Hematopoietic multipotent progenitor cell treated with erythropoietin and hydrocortisone succinate and interleukin-3 and kit ligand, for 17 days (in vitro differentiated cells): ENCODE measurements at regions not wholly inside any gene's neighbourhood (a gene's known extent, or its start where the extent isn't known, plus 50 kb on each side); places are given as distances from the start of the nearest gene placed in this dataset.

Source experiments
- DNase-seq: peaks from one replicate; pipeline ENCODE4 v3.0.0-alpha.2; 2015; ENCODE audit warnings: low spot score

GRCh38 chr5:167485061-167485774 lies 806.2 kb upstream of the WWC1 start:
- DNase-seq, result no peak

DNA sequence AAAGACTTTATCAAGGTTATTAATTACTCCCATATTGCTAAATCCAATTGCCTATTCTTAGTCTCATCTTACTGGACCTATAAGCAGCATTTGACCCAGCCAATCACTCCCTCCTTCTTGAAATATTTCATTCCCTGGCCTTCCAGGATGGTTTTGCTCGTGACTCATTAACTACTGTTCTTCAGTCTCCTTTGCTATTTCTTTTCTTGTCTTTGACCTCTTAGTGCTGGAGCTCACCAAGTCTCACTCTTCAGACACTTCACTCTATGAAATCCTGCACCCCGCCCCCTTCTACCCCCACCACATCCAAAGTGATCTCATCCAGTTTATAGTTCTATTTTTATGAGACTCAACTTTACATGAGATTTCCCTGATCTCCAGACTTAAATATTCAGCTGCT lies 803.1 kb upstream of the WWC1 start:
- DNase-seq, result no peak

DNA sequence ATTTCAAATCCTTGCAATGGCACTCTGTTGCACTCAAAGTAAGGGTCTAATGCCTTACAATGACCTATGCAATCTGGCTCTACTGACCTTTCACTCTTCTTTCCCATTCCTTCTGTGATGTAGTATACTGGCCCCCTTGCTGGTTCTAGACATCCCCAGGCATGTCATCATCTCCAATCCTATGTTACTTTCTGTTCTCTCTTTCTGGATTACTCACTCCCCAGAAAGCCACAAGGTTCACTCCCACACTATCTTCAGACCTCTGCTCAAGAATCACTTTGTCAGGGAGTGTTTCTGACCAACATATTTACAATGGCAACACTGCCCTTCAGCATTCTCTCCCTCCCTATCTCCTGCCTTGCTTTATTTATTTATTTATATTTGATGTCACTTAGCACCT lies 802.2 kb upstream of the WWC1 start:
- no peak for DNase-seq

GRCh38 chr5:167503926-167504720 lies 787.3 kb upstream of the WWC1 start:
- no peak for DNase-seq

GRCh38 chr5:167507463-167508233 lies 783.8 kb upstream of the WWC1 start:
- DNase-seq, result no peak

DNA sequence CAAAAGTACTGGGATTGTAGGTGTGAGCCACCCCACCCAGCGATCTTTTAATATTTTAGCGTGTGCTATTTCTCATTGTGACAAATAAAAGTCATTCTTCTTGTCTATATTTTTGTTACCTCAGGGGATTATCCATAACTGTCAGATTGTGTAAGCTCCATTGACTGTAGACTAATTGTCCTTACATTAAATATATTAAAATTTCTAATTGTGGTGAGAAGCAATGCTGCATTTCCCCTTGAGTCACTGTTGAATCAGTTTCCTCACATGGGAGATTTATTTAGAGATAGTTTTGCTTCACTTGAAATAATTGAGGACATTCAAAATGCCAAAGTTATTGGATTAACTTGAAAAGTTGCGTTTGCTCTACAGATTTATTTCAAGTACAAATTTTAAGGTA lies 782.4 kb upstream of the WWC1 start:
- no peak for DNase-seq

GRCh38 chr5:167511276-167511675 lies 780.2 kb upstream of the WWC1 start:
- DNase-seq, result no peak

DNA sequence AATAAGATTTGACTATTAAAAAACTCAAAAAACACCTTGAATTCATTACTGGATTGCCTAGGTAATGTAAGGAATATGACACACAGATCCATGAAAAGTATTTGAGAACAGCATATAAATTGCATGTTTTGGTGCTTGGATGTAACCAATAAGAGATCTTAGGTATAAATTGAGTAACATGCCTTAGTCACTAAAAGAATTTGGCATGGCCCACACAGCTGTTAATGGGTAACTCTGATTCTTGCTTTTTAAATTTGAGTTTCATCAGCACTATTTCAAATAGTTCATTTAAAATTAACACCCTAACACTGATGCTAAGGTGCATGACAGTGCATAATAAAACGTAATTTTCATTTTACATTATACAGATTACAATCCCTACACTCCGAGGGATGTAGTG lies 779.3 kb upstream of the WWC1 start:
- DNase-seq, result no peak

DNA sequence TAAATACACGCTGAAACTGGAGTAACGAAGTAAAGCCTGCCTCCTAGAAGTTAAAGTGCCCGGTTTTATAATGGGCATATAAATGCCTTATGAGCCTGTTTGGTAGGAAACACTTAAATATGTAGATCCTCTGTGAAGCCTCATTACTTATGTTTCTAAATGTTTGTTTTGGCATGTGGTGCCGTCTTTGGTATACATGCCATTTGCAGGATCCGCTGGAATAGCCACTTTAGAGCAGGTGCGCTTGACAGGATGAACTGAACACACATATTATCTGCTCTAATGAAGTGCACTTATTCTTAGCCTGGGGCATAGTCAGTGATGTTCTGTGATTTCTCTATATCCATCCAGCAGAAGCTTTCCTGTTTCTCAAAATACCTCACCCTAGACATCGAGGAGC lies 778.1 kb upstream of the WWC1 start:
- DNase-seq, result no peak

- DNase-seq, result no peak
Observed at GRCh38 chr5:167514461-167514860, 777.0 kb upstream of the WWC1 start.

DNA sequence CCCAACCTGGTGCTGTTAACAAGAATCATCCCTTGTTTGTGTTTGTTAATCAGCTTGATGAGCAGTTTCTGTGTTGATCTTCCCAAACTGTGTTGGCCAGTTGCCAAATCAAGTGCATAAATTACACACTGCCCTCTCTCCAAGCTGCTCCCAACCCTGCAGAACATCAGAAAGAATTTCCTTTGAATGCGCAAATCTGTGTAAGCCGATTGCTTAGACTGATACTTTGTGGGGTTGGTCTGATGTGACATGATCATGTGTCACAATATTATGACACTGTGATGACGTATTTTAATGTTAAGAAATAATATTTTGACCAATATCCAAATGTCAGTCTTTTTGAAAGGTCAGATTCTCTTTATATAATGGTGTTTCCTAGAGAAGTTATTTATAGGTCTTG lies 766.4 kb upstream of the WWC1 start:
- no peak for DNase-seq

- no peak for DNase-seq
Observed at GRCh38 chr5:167528651-167529050, 762.8 kb upstream of the WWC1 start.

DNA sequence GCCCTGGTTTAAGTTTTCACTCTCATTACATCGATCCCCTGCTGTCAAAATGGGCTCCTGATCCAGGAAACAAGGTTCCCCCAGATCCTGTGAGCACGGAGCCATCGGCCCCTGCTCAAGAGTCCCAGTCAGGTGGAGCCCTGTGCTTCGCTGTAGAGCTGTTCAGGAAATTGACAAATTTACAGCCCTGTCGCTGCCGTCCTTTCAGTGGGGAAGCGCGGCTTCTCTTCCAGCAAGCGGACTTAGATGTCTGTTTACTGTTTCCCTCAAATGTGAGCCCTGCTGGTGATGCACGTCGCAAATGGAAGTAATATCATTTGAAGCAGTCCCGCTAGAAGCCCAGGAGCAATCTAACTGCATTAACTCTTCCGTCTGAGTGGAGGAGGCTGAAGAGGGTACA lies 760.9 kb upstream of the WWC1 start:
- DNase-seq, result no peak

DNA sequence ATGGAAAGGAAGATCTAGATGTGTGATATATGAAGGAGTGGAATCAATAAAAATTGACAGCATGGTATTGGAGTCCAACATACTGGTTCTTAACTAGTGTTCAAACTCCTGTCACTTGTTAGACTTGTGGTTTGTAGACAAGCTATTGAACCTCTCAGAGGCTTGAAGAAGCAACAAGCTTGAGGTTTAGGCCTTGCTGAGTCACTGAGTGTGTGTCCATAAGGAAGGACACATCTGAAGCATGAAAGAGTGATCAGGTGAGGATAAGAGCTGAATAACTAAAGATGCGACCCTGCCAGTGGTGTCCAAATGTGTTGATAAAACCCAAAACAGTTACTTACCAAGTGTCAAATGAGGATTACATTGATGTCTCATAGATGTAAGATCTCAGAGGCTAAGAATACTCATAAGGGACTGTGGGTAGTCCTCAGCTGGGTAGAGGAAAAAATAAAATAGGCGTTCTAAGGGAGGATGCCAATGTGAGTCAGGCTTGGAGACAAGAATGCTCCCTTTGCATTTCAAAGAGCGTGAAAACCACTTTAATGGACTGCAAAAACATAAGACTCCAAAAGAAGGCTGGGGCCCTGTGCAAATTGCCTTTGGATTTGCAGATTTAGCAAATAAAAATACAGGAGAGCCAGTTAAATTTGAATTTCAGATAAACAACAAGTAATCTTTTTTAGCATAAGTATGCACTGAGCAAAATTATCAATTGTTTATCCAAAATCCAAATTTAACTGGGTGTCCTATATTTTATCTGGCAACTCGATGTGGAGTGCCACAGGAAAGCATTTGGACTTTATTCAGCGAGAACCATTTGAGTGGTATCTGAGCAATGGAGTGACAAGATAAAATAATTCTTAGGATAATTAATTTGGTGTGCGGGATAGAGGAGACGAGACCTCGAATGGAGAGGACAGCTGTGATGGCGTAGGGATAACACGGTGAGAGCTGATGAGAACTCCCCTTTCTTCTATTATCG lies 757.3 kb upstream of the WWC1 start:
- no peak for DNase-seq

DNA sequence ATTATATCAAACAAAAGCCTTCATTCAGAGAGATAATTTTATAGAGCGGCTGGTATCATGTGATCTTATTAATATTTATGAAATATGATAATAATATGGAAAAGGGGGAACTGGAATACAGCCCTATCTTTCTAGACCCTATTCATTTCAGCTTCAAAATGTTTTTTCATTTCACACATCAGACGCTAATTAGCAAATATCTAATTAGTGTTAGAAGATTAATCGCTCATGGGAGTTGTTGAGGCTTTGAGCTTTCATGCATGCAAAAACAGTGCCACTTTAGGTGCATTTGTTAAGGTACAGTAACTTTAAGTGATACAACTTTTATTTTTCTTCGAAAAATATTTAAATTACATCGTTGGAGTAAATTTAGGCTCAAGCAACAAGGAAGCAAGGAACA lies 751.7 kb upstream of the WWC1 start:
- DNase-seq, result no peak

DNA sequence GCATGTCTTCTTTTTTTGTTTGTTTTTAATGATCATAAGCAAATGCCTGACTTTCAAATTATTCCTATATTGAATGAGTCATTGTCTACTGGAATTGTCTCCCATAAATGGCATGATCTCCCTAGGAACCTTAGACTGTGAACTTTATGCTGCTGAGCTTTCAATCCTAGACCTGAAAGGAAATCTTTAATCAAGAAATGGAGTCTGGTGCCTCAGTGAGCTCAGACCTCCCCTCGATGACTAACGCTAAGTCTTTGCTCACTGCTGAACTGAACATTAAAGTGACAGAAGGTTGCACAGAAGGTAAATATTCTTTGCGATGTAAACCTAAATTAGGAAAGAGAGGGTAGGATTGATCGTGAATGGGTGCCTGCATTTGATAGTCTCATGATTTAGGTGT lies 745.2 kb upstream of the WWC1 start:
- no peak for DNase-seq

DNA sequence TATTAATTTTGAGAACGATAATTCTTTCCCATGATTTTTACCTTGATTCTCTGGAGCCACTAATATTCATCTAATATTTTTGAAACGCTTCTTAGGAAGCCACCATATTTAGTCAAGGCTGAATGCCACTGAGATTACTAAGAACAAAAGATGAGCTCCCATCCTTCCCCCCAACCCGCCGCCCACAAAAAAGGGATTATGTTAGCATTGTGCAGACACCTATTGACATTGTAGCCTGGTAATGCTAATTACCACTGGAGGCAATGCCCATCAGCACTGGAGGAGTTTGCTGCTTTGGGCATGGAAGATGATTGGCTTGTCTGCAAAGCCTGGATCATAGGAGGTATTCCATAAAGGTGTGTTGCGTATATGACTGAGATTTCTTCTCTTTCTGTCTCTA lies 739.1 kb upstream of the WWC1 start:
- DNase-seq, result no peak

- DNase-seq, result no peak
Observed at GRCh38 chr5:167553511-167553910, 737.9 kb upstream of the WWC1 start.

DNA sequence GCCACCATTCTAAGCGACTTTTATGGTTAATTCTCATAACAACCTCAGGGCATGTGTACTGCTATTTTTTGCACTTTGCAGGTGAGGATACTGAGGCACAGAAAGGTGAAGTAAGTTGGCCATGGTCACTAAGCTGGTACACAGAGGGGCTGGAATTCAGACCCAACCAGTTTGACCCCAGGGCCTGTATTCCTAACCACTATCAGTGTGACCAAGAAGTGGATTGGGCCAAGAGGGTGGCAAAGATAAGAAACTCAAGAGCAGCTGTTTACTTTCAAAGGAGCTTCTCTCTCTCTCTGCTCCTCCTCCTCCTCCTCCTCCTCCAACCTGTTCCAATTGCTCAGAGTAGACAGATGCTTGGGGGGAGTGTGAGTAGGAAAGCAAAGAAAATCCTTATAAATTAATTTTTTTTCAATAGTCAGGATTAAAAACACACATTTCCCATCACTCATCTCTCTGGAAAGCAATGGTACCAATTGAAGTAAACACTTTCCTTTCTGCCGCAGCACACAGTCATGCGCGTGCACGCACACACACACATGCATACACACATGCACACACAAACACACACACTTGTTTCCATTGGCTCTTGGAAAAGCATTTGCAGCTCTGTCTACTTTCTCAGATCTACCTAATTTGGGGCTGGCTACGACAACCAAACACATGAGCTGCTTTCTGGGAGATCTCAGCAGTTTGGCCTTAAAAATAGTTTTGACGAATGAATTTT lies 736.7 kb upstream of the WWC1 start:
- DNase-seq, result no peak

DNA sequence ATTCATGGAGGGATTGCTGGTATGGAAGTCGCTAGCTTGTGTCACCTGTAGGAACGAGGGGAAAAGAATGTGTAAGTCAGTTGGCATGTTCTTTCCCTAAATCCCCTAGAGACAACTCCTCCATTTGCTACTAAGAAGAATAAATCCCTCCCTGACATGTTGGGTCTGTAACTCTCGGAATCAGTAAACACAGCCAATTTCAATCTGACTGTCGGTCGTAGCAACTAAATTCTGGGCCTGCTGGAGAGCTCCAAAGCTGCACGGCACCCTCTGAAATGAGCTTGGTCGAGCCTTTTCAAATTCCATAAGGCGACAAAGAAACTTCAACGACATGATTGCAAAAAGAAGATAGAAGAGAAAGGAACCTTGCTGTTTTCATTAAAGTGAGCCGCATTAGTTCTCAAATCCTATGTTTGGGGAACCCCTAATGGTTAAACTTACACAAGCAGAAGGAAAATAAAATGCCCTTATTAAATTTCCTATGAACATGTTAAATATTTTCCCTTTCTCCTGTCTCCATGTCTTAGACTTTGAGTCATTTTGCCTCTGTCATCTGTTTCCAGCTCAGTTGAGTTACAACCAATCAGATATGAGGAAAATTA lies 735.8 kb upstream of the WWC1 start:
- no peak for DNase-seq

GRCh38 chr5:167557359-167557758 lies 734.1 kb upstream of the WWC1 start:
- no peak for DNase-seq
